ENCODE measurements at regions not wholly inside any gene's neighbourhood (a gene's known extent, or its start where the extent isn't known, plus 50 kb on each side); places are given as distances from the start of the nearest gene placed in this dataset.

DNA sequence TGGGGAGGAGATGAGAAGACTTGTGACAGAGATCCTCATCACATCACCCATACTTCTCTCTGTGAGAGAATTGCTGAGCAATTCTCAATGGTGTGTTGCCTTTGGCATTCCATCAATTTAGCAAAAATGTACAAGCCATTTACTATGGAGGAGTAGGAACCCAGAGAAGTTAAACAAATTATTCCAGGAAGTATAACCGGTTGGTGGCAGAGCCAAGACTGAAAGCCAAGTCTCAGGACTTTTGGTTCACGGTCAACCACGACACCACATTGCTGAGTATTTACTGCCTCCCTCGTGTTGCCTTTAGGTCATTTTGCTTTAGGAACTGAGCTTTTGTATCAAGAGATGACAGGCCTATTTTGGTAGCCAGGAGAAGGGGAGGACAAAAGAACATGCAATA lies 88.0 kb upstream of the ELMO1 start:
- TF ChIP-seq, protein P1, sequence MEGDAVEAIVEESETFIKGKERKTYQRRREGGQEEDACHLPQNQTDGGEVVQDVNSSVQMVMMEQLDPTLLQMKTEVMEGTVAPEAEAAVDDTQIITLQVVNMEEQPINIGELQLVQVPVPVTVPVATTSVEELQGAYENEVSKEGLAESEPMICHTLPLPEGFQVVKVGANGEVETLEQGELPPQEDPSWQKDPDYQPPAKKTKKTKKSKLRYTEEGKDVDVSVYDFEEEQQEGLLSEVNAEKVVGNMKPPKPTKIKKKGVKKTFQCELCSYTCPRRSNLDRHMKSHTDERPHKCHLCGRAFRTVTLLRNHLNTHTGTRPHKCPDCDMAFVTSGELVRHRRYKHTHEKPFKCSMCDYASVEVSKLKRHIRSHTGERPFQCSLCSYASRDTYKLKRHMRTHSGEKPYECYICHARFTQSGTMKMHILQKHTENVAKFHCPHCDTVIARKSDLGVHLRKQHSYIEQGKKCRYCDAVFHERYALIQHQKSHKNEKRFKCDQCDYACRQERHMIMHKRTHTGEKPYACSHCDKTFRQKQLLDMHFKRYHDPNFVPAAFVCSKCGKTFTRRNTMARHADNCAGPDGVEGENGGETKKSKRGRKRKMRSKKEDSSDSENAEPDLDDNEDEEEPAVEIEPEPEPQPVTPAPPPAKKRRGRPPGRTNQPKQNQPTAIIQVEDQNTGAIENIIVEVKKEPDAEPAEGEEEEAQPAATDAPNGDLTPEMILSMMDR (IDR thresholded peaks at IDR 0.05): no peak

DNA sequence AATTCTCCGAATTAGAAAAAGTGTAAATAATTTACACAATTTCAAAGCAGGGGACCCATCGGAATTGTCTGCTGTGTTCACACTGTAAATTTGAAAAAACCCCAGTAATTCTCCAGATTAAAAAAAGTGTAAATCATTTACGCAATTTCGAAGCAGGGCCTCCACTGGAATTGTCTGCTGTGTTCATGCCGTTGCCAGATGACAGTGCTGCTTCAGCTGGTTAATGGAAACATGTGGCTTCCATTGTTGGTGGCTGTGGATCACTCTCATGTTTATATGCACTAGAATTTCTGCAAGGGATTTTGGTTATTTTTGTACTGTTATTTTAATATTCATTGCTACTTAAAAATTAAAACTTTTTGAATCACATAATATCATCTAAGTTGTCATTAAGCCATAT lies 88.8 kb upstream of the ELMO1 start:
- TF ChIP-seq, protein P1 (IDR thresholded peaks at IDR 0.05): no peak

- TF ChIP-seq, protein P1 (IDR thresholded peaks at IDR 0.05): no peak
These were observed 90.3 kb upstream of the ELMO1 start for GRCh38 chr7:37538945-37539344.

- TF ChIP-seq, protein P1 (IDR thresholded peaks at IDR 0.05): no peak
These were observed 92.3 kb upstream of the ELMO1 start for GRCh38 chr7:37540917-37541316.

DNA sequence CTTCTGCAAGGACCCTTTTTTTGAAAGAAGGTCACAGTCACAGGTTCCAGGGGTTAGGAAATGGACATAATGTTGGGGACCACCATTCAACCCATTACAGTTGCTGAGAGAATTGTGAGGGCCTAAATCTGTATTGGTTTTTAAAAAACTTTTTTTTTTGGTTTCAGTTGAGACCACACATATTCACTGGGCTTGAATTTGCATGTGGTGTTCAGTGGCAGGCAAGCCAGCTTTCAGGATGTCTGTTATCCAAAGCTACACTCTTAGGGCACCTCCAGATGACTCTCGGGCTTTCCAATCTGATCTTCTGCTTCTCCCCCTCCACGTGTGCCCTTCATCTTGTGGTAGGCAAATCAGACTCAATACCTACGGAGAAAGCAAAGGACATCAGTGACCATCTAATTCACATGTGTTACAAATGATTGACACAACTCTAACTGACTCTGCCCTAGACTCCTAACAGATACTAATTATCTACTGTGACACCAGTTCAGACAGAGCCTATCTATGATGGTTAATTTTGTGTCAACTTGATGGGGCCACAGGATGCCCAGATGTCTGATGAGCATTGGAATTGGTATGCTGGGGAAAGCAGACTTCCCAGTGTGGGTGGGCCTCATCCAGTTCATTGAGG lies 93.3 kb upstream of the ELMO1 start:
- TF ChIP-seq, protein P1 (IDR thresholded peaks at IDR 0.05): no peak

- TF ChIP-seq, protein P1 (IDR thresholded peaks at IDR 0.05): no peak
These were observed 97.2 kb upstream of the ELMO1 start for GRCh38 chr7:37545619-37546534.

DNA sequence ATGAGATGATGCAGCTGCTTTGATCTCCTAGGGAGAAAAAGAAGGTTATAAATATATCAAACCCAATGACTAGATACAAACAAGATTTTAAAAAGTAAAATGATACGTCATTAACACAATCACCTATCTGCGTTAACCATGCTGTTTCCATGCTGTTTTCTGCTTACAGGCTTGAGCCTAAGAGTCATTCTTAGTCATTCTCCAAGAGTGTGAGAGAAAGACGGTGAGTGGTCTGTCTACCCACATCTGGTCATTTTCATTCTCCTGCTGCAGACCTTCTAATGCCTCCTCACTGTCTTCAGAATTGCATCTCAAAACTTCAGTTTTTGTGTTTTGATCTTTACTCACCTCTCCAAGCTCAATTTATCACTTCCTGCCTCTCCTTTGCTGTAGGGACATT lies 98.0 kb upstream of the ELMO1 start:
- TF ChIP-seq, protein P1 (IDR thresholded peaks at IDR 0.05): no peak
